Stimulated activated CD8-positive, alpha-beta memory T cell treated with anti-CD3 and anti-CD28 coated beads, Interleukin-15, amount 100 ng/mL, for 48 hours (primary cell): ENCODE measurements at regions not wholly inside any gene's neighbourhood (a gene's known extent, or its start where the extent isn't known, plus 50 kb on each side); places are given as distances from the start of the nearest gene placed in this dataset.
"Not testable (repeated sequence)": the region's sequence is repeated elsewhere in the genome, so short reads cannot be mapped to it uniquely, and the experiment has no call there.

Experiments
- DNase-seq, 2 donors: peaks; one replicate each; pipeline ENCODE4 v3.0.0-alpha.2; 2020; ENCODE audit warnings: low read depth in 2 of 2

GRCh38 chr3:15903759-15904720 is 106.3 kb upstream of the ANKRD28 start:
- DNase-seq, result no peak

- no peak for DNase-seq
These were observed 107.3 kb upstream of the ANKRD28 start for GRCh38 chr3:15905041-15905440.

GRCh38 chr3:15907403-15907802 is 109.6 kb upstream of the ANKRD28 start:
- DNase-seq, result not testable (repeated sequence)

- no peak for DNase-seq
These were observed 121.2 kb upstream of the ANKRD28 start for GRCh38 chr3:15918988-15919387.

GRCh38 chr3:15919971-15920370 is 122.2 kb upstream of the ANKRD28 start:
- no peak for DNase-seq

- DNase-seq, result no peak
These were observed 126.0 kb upstream of the ANKRD28 start for GRCh38 chr3:15923640-15924405.

GRCh38 chr3:15924914-15925313 is 127.1 kb upstream of the ANKRD28 start:
- no peak for DNase-seq

- no peak for DNase-seq
These were observed 129.1 kb upstream of the ANKRD28 start for GRCh38 chr3:15926871-15927270.

- no peak for DNase-seq
These were observed 130.2 kb upstream of the ANKRD28 start for GRCh38 chr3:15927969-15928368.

- no peak for DNase-seq
These were observed 132.3 kb upstream of the ANKRD28 start for GRCh38 chr3:15929944-15930571.

- DNase-seq, result no peak
These were observed 134.8 kb upstream of the ANKRD28 start for GRCh38 chr3:15932348-15933300.

GRCh38 chr3:15933439-15934139 is 135.8 kb upstream of the ANKRD28 start:
- no peak for DNase-seq

- no peak for DNase-seq
These were observed 136.8 kb upstream of the ANKRD28 start for GRCh38 chr3:15934389-15935195.

GRCh38 chr3:15936312-15936711 is 138.5 kb upstream of the ANKRD28 start:
- no peak for DNase-seq

GRCh38 chr3:15940641-15941040 is 142.9 kb upstream of the ANKRD28 start:
- DNase-seq, result no peak

- not testable (repeated sequence) for DNase-seq
These were observed 143.7 kb upstream of the ANKRD28 start for GRCh38 chr3:15941457-15941856.

- DNase-seq, result no peak
These were observed 144.2 kb upstream of the ANKRD28 start for GRCh38 chr3:15941958-15942357.

GRCh38 chr3:15942462-15942861 is 144.7 kb upstream of the ANKRD28 start:
- no peak for DNase-seq

GRCh38 chr3:15942936-15943335 is 145.2 kb upstream of the ANKRD28 start:
- no peak for DNase-seq

- no peak for DNase-seq
These were observed 150.6 kb upstream of the ANKRD28 start for GRCh38 chr3:15948388-15948787.
